Colon (tissue), 2 donors: ENCODE measurements at regions not wholly inside any gene's neighbourhood (a gene's known extent, or its start where the extent isn't known, plus 50 kb on each side); places are given as distances from the start of the nearest gene placed in this dataset.

Experiments
- FAIRE-seq: peaks from 2 replicates; lab custom pipeline; 2012; peaks lifted over from hg19 to GRCh38; lab: Jason Lieb, UNC
- donor health status: control.
- donor health status: control.

- FAIRE-seq = no peak
Measured at GRCh38 chr12:66915306-66915904, 236.5 kb upstream of the GRIP1 start.

- no peak for FAIRE-seq
Measured at GRCh38 chr12:66916189-66916588, 237.3 kb upstream of the GRIP1 start.

- FAIRE-seq = no peak
Measured at GRCh38 chr12:66919466-66919865, 240.6 kb upstream of the GRIP1 start.

- no peak for FAIRE-seq
Measured at GRCh38 chr12:66920205-66920604, 241.3 kb upstream of the GRIP1 start.

- no peak for FAIRE-seq
Measured at GRCh38 chr12:66921151-66921550, 242.3 kb upstream of the GRIP1 start.

GRCh38 chr12:66925083-66925482 lies 246.2 kb upstream of the GRIP1 start:
- FAIRE-seq = no peak

GRCh38 chr12:66929121-66929520 lies 250.2 kb upstream of the GRIP1 start:
- no peak for FAIRE-seq

GRCh38 chr12:66931091-66931490 lies 252.2 kb upstream of the GRIP1 start:
- FAIRE-seq = no peak

- no peak for FAIRE-seq
Measured at GRCh38 chr12:66932126-66932525, 253.2 kb upstream of the GRIP1 start.

- no peak for FAIRE-seq
Measured at GRCh38 chr12:66934302-66935062, 255.6 kb upstream of the GRIP1 start.

- FAIRE-seq = no peak
Measured at GRCh38 chr12:66941150-66941549, 262.3 kb upstream of the GRIP1 start.

GRCh38 chr12:66942741-66943465 lies 264.0 kb upstream of the GRIP1 start:
- FAIRE-seq = no peak

GRCh38 chr12:66944365-66944764 lies 265.5 kb upstream of the GRIP1 start:
- FAIRE-seq = no peak

GRCh38 chr12:66945189-66945817 lies 266.4 kb upstream of the GRIP1 start:
- FAIRE-seq = peak; percentile 18

- FAIRE-seq = no peak
Measured at GRCh38 chr12:66947119-66947518, 268.2 kb upstream of the GRIP1 start.

- FAIRE-seq = no peak
Measured at GRCh38 chr12:66952668-66953067, 273.8 kb upstream of the GRIP1 start.

GRCh38 chr12:66956300-66956699 lies 277.4 kb upstream of the GRIP1 start:
- FAIRE-seq = no peak

- no peak for FAIRE-seq
Measured at GRCh38 chr12:66959276-66959675, 280.4 kb upstream of the GRIP1 start.

- FAIRE-seq = no peak
Measured at GRCh38 chr12:66960006-66960405, 281.1 kb upstream of the GRIP1 start.

- no peak for FAIRE-seq
Measured at GRCh38 chr12:66960704-66961690, 282.1 kb upstream of the GRIP1 start.

- no peak for FAIRE-seq
Measured at GRCh38 chr12:66962290-66962689, 283.4 kb upstream of the GRIP1 start.

GRCh38 chr12:66963901-66964300 lies 285.0 kb upstream of the GRIP1 start:
- no peak for FAIRE-seq
